GM18508 (cell line): ENCODE measurements at regions not wholly inside any gene's neighbourhood (a gene's known extent, or its start where the extent isn't known, plus 50 kb on each side); places are given as distances from the start of the nearest gene placed in this dataset.

Source experiments
- ATAC-seq: cut with Tn5 transposase; IDR thresholded peaks from one replicate; pipeline ENCODE4 v1.9.1; 2021; ENCODE audit warnings: moderate number of reproducible peaks; ENCODE audit not compliant: insufficient read depth, unreplicated experiment

GRCh38 chr9:106712279-106712678 is 150.7 kb upstream of the ZNF462 start:
- no peak for ATAC-seq

GRCh38 chr9:106713206-106713605 is 149.8 kb upstream of the ZNF462 start:
- ATAC-seq = no peak

GRCh38 chr9:106716820-106717219 is 146.1 kb upstream of the ZNF462 start:
- no peak for ATAC-seq

GRCh38 chr9:106717686-106718085 is 145.3 kb upstream of the ZNF462 start:
- no peak for ATAC-seq

GRCh38 chr9:106718936-106719335 is 144.0 kb upstream of the ZNF462 start:
- ATAC-seq = no peak

GRCh38 chr9:106722051-106722753 is 140.8 kb upstream of the ZNF462 start:
- no peak for ATAC-seq

GRCh38 chr9:106723926-106724325 is 139.0 kb upstream of the ZNF462 start:
- ATAC-seq = no peak

GRCh38 chr9:106724566-106724965 is 138.4 kb upstream of the ZNF462 start:
- no peak for ATAC-seq

- ATAC-seq = no peak
These were observed 136.7 kb upstream of the ZNF462 start for GRCh38 chr9:106726070-106726815.

GRCh38 chr9:106727969-106728368 is 135.0 kb upstream of the ZNF462 start:
- no peak for ATAC-seq

- no peak for ATAC-seq
These were observed 134.1 kb upstream of the ZNF462 start for GRCh38 chr9:106728860-106729259.

GRCh38 chr9:106731910-106732309 is 131.1 kb upstream of the ZNF462 start:
- ATAC-seq = no peak

GRCh38 chr9:106733828-106734380 is 129.1 kb upstream of the ZNF462 start:
- no peak for ATAC-seq

- no peak for ATAC-seq
These were observed 125.5 kb upstream of the ZNF462 start for GRCh38 chr9:106737516-106737915.

GRCh38 chr9:106738109-106738508 is 124.9 kb upstream of the ZNF462 start:
- no peak for ATAC-seq

GRCh38 chr9:106745457-106745856 is 117.5 kb upstream of the ZNF462 start:
- no peak for ATAC-seq

- ATAC-seq = no peak
These were observed 117.1 kb upstream of the ZNF462 start for GRCh38 chr9:106745876-106746275.

GRCh38 chr9:106751681-106752080 is 111.3 kb upstream of the ZNF462 start:
- no peak for ATAC-seq

GRCh38 chr9:106752581-106752980 is 110.4 kb upstream of the ZNF462 start:
- no peak for ATAC-seq

- ATAC-seq = peak; percentile 81
These were observed 109.8 kb upstream of the ZNF462 start for GRCh38 chr9:106753155-106753671.

GRCh38 chr9:106755736-106756135 is 107.2 kb upstream of the ZNF462 start:
- ATAC-seq = no peak
